Smooth muscle cell (in vitro differentiated cells): ENCODE measurements at regions not wholly inside any gene's neighbourhood (a gene's known extent, or its start where the extent isn't known, plus 50 kb on each side); places are given as distances from the start of the nearest gene placed in this dataset.

ENCODE experiments used
- DNase-seq: peaks from one replicate; lab custom pipeline; 2025; ENCODE audit not compliant: unreplicated experiment; lab: John Stamatoyannopoulos, UW
- H2AFZ ChIP-seq: fragments of 200-600 bp; sonication (generic); 2 replicates; pipeline ENCODE4 v1.6.0; 2016; ENCODE audit warnings: antibody characterized with exemption, low read depth, mild to moderate bottlenecking
- H3F3A ChIP-seq: fragments of 200-600 bp; sonication (generic); 2 replicates; pipeline ENCODE4 v1.6.0; 2017; ENCODE audit warnings: antibody characterized with exemption, low read depth
- H3K27ac ChIP-seq: fragments of 200-600 bp; sonication (generic); 2 replicates; pipeline ENCODE4 v1.5.1; 2016; ENCODE audit warnings: low read depth, mild to moderate bottlenecking
- H3K27me3 ChIP-seq: fragments of 200-600 bp; sonication (generic); 2 replicates; pipeline ENCODE4 v1.6.1; 2016; ENCODE audit warnings: low read depth, mild to moderate bottlenecking
- H3K36me3 ChIP-seq: fragments of 200-600 bp; sonication (generic); 2 replicates; pipeline ENCODE4 v1.5.1; 2016; ENCODE audit warnings: low read depth
- H3K4me1 ChIP-seq: fragments of 200-600 bp; sonication (generic); 2 replicates; pipeline ENCODE4 v1.5.1; 2016; ENCODE audit warnings: low read depth
- H3K4me2 ChIP-seq: fragments of 200-600 bp; sonication (generic); 2 replicates; pipeline ENCODE4 v1.6.0; 2016; ENCODE audit warnings: mild to moderate bottlenecking
- H3K4me3 ChIP-seq: fragments of 200-600 bp; sonication (generic); 2 replicates; pipeline ENCODE4 v1.5.1; 2016; ENCODE audit warnings: mild to moderate bottlenecking
- H3K79me2 ChIP-seq: fragments of 200-600 bp; sonication (generic); 2 replicates; pipeline ENCODE4 v1.6.0; 2016; ENCODE audit warnings: low read depth, mild to moderate bottlenecking
- H3K9ac ChIP-seq: fragments of 200-600 bp; sonication (generic); 2 replicates; pipeline ENCODE4 v1.6.0; 2016; ENCODE audit warnings: low read depth
- H3K9me3 ChIP-seq: fragments of 200-600 bp; sonication (generic); replicated peaks from 2 replicates; pipeline ENCODE4 v1.5.1; 2016; ENCODE audit warnings: low read depth
- H4K20me1 ChIP-seq: fragments of 200-600 bp; sonication (generic); 2 replicates; pipeline ENCODE4 v1.6.0; 2016; ENCODE audit warnings: low read depth
- WGBS: methylation state at CpG from one replicate; pipeline ENCODE4 v1.1.7; 2016; ENCODE audit warnings: low lambda C conversion rate; 5-methylcytosine and 5-hydroxymethylcytosine counted together
- TF ChIP-seq, protein P1 (sequence below): fragments of 200-600 bp; sonication (generic); IDR thresholded peaks from 2 replicates; pipeline ENCODE4 v1.5.1; 2017; ENCODE audit warnings: borderline replicate concordance, mild to moderate bottlenecking, antibody characterized with exemption; ENCODE audit not compliant: insufficient read depth, poor library complexity, severe bottlenecking

GRCh38 chr15:96440978-96441377, 110.5 kb downstream of the NR2F2 start:
- Histone ChIP-seq H3K9ac (no peak overlapping the region), H3K36me3 (no peaks in the 10 kb centered on the region), H3F3A (no peaks in the 10 kb centered on the region), H3K79me2 (no peaks in the 10 kb centered on the region), H3K4me1 (no peaks in the 10 kb centered on the region), H2AFZ (no peak overlapping the region), H3K4me3 (no peak overlapping the region), H3K4me2 (no peak overlapping the region), H3K27ac (no peak overlapping the region), H4K20me1 (no peaks in the 10 kb centered on the region), H3K9me3 (no peaks in the 10 kb centered on the region), H3K27me3 (peaks cover 55% of the 10 kb centered on the region)
- no peak for DNase-seq
- TF ChIP-seq, protein P1, sequence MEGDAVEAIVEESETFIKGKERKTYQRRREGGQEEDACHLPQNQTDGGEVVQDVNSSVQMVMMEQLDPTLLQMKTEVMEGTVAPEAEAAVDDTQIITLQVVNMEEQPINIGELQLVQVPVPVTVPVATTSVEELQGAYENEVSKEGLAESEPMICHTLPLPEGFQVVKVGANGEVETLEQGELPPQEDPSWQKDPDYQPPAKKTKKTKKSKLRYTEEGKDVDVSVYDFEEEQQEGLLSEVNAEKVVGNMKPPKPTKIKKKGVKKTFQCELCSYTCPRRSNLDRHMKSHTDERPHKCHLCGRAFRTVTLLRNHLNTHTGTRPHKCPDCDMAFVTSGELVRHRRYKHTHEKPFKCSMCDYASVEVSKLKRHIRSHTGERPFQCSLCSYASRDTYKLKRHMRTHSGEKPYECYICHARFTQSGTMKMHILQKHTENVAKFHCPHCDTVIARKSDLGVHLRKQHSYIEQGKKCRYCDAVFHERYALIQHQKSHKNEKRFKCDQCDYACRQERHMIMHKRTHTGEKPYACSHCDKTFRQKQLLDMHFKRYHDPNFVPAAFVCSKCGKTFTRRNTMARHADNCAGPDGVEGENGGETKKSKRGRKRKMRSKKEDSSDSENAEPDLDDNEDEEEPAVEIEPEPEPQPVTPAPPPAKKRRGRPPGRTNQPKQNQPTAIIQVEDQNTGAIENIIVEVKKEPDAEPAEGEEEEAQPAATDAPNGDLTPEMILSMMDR, result no peak
- WGBS, result 78% methylated on average over 4 of the region's 4 CpGs

DNA sequence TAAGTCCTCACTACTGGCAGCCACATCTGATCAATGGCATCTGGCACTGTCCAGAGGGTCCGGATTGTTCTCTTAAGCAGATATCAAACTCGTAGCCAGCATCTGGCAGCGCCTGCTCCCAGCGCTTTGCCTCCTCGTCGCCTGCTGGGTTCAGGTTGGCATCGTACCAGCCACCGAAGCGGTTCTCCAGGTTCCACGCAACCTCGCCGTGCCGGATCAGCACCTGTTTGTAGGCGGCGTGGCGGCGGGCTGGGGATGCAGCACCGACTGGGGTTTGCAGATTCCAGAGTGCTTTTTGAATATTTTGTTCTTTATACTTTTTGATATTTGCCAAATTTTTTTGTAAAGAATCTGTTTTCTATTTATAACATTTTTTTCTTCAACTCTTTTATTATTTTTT, 111.6 kb downstream of the NR2F2 start:
- H3K4me3 ChIP-seq, result no peak overlapping the region
- H3K36me3 ChIP-seq, result no peaks in the 10 kb centered on the region
- no peaks in the 10 kb centered on the region for H3F3A ChIP-seq
- no peaks in the 10 kb centered on the region for H4K20me1 ChIP-seq
- no peak overlapping the region for H3K27ac ChIP-seq
- H3K4me1 ChIP-seq, result no peaks in the 10 kb centered on the region
- peaks cover 64% of the 10 kb centered on the region for H3K27me3 ChIP-seq
- no peak overlapping the region for H3K4me2 ChIP-seq
- TF ChIP-seq, protein P1, result no peak
- H3K9me3 ChIP-seq, result no peaks in the 10 kb centered on the region
- no peak overlapping the region for H2AFZ ChIP-seq
- 92% methylated on average over 18 of the region's 18 CpGs for WGBS
- no peak for DNase-seq
- H3K79me2 ChIP-seq, result no peaks in the 10 kb centered on the region
- H3K9ac ChIP-seq, result no peak overlapping the region

DNA sequence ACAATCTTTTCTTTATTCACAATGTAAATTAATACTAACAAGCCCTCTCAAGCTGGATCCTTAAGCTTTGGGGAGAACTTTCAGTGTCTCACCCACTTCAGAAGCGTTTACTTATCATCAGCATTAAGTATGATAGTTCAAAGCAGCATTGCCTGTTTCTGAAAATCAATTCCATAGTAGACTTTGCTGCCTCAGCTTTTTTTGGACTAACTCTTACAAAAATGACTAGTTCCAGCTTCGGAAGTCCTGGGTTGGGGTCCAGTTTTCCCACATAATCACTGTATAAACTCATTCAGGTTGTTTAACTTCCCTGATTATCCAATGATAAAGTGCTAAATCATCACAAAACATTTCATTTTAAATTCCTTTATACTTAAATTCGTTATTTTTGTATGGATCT, 114.4 kb downstream of the NR2F2 start:
- Histone ChIP-seq H3K4me3 (no peak overlapping the region), H3F3A (no peaks in the 10 kb centered on the region), H2AFZ (no peak overlapping the region), H3K27ac (no peak overlapping the region), H3K36me3 (no peaks in the 10 kb centered on the region), H3K9ac (no peak overlapping the region), H3K4me1 (no peaks in the 10 kb centered on the region), H4K20me1 (no peaks in the 10 kb centered on the region), H3K4me2 (no peak overlapping the region), H3K79me2 (no peaks in the 10 kb centered on the region), H3K27me3 (peaks cover 49% of the 10 kb centered on the region), H3K9me3 (no peaks in the 10 kb centered on the region)
- no peak for DNase-seq
- WGBS, result 76% methylated on average over 3 of the region's 3 CpGs
- TF ChIP-seq, protein P1, result no peak

GRCh38 chr15:96448923-96449322, 118.4 kb downstream of the NR2F2 start:
- Histone ChIP-seq H3K4me1 (no peaks in the 10 kb centered on the region), H3K4me3 (no peak overlapping the region), H2AFZ (no peak overlapping the region), H3K79me2 (no peaks in the 10 kb centered on the region), H4K20me1 (no peaks in the 10 kb centered on the region), H3K27ac (no peak overlapping the region), H3K27me3 (peaks cover 59% of the 10 kb centered on the region), H3F3A (no peaks in the 10 kb centered on the region), H3K4me2 (no peak overlapping the region), H3K9ac (no peak overlapping the region), H3K9me3 (no peaks in the 10 kb centered on the region), H3K36me3 (no peaks in the 10 kb centered on the region)
- no peak for DNase-seq
- TF ChIP-seq, protein P1, result no peak
- WGBS, result 70% methylated on average over 7 of the region's 7 CpGs
